ENCODE measurements at regions not wholly inside any gene's neighbourhood (a gene's known extent, or its start where the extent isn't known, plus 50 kb on each side); places are given as distances from the start of the nearest gene placed in this dataset.

DNA sequence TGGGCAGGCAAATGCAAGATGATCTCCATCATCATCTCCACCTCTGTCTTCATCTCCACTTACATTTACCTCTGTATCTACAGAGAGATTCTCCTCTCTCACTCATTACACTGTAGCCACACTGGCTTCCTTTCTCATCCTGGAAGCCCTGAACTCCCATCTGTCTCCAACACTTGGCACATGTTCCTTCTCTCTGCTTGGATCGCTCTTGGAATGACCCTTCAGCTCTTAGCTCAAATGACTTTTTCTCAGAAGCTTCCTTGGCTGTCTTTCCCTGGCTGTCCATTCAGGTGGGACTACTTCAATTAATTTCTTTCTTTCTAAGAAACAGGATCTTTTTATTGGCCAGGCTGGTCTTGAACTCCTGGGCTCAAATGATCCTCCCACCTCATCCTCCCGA is 120.0 kb upstream of the KLF4 start:
- Histone ChIP-seq H3K4me1 (ENCODE audit: control insufficient read depth, insufficient read depth, low read length) (no peaks in the 10 kb centered on the region), H3K4me3 (ENCODE audit: low read length) (no peak overlapping the region), H3K9ac (ENCODE audit: low read length) (no peak overlapping the region), H3K9me3 (ENCODE audit: control insufficient read depth, low read length) (no peaks in the 10 kb centered on the region), H3K27me3 (ENCODE audit: control insufficient read depth, insufficient read depth, low read length) (no peaks in the 10 kb centered on the region), H3K36me3 (ENCODE audit: control insufficient read depth, insufficient read depth, low read length) (no peaks in the 10 kb centered on the region)

DNA sequence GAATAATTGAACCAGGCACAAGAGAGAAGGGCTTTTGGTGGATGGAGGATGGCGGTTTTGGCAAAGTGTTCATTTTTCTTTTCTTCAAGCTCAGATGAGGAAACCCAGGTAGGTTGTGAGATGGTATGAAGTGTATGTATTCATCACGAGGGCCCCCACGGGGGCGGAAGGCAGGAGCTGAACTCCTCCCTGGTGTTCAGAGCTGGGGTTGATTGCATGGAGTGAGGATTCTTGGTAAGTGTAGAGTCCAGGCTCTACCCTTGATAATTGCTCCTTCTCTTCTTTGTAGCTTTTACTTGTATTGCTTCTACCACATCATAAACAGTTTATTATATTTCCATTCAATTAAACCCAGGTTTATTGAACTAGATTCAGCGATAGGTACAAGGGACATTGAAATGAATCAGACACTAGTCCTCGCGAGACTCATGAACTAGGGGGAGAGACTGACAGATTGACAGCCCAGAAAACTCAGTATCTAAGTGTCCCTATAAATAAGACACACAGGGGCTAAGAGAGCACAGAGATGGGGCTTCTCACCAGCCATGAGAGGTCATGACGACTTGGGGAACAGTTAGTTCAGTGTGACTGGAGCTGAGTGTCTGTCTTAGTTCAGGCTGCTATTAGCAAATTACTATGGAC is 116.7 kb upstream of the KLF4 start:
- no peak overlapping the region for H3K9ac ChIP-seq (ENCODE audit: low read length)
- no peaks in the 10 kb centered on the region for H3K27me3 ChIP-seq (ENCODE audit: control insufficient read depth, insufficient read depth, low read length)
- no peak overlapping the region for H3K4me3 ChIP-seq (ENCODE audit: low read length)
- H3K4me1 ChIP-seq (ENCODE audit: control insufficient read depth, insufficient read depth, low read length), result peaks cover 6% of the 10 kb centered on the region
- H3K36me3 ChIP-seq (ENCODE audit: control insufficient read depth, insufficient read depth, low read length), result no peaks in the 10 kb centered on the region
- no peaks in the 10 kb centered on the region for H3K9me3 ChIP-seq (ENCODE audit: control insufficient read depth, low read length)

GRCh38 chr9:107605041-107605440 is 115.5 kb upstream of the KLF4 start:
- no peak overlapping the region for H3K9ac ChIP-seq (ENCODE audit: low read length)
- peaks cover 7% of the 10 kb centered on the region for H3K4me1 ChIP-seq (ENCODE audit: control insufficient read depth, insufficient read depth, low read length)
- no peaks in the 10 kb centered on the region for H3K9me3 ChIP-seq (ENCODE audit: control insufficient read depth, low read length)
- no peaks in the 10 kb centered on the region for H3K27me3 ChIP-seq (ENCODE audit: control insufficient read depth, insufficient read depth, low read length)
- H3K36me3 ChIP-seq (ENCODE audit: control insufficient read depth, insufficient read depth, low read length), result no peaks in the 10 kb centered on the region
- H3K4me3 ChIP-seq (ENCODE audit: low read length), result no peak overlapping the region

DNA sequence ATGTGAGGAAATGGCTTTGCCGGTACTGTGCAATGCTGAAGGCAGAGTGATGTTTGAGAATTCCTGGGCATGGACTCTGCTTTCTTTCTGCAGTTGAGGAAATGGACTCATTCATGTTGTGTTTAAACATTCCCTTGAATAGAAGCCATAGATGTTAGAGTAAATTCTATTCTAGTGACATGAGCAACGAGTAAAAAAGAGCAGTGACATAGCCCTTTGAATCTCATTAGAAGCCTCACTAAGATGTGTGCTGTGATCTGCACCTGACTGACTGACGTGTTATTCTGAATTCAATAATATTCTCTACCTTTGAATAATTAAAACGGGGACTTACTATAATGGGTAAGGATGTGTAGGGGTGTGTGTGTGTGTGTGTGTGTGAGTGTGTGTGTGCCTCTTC is 113.7 kb upstream of the KLF4 start:
- H3K9me3 ChIP-seq (ENCODE audit: control insufficient read depth, low read length), result no peaks in the 10 kb centered on the region
- peaks cover 16% of the 10 kb centered on the region for H3K4me1 ChIP-seq (ENCODE audit: control insufficient read depth, insufficient read depth, low read length)
- H3K27me3 ChIP-seq (ENCODE audit: control insufficient read depth, insufficient read depth, low read length), result no peaks in the 10 kb centered on the region
- H3K9ac ChIP-seq (ENCODE audit: low read length), result no peak overlapping the region
- H3K4me3 ChIP-seq (ENCODE audit: low read length), result no peak overlapping the region
- no peaks in the 10 kb centered on the region for H3K36me3 ChIP-seq (ENCODE audit: control insufficient read depth, insufficient read depth, low read length)

- no peaks in the 10 kb centered on the region for H3K27me3 ChIP-seq (ENCODE audit: control insufficient read depth, insufficient read depth, low read length)
- no peak overlapping the region for H3K4me3 ChIP-seq (ENCODE audit: low read length)
- no peak overlapping the region for H3K9ac ChIP-seq (ENCODE audit: low read length)
- peaks cover 21% of the 10 kb centered on the region for H3K4me1 ChIP-seq (ENCODE audit: control insufficient read depth, insufficient read depth, low read length)
- H3K9me3 ChIP-seq (ENCODE audit: control insufficient read depth, low read length), result no peaks in the 10 kb centered on the region
- no peaks in the 10 kb centered on the region for H3K36me3 ChIP-seq (ENCODE audit: control insufficient read depth, insufficient read depth, low read length)
Observed at GRCh38 chr9:107600060-107600573, 110.5 kb upstream of the KLF4 start.

GRCh38 chr9:107597743-107598217 is 108.2 kb upstream of the KLF4 start:
- Histone ChIP-seq H3K4me3 (ENCODE audit: low read length) (no peak overlapping the region), H3K36me3 (ENCODE audit: control insufficient read depth, insufficient read depth, low read length) (no peaks in the 10 kb centered on the region), H3K9me3 (ENCODE audit: control insufficient read depth, low read length) (no peaks in the 10 kb centered on the region), H3K4me1 (ENCODE audit: control insufficient read depth, insufficient read depth, low read length) (peaks cover 38% of the 10 kb centered on the region), H3K9ac (ENCODE audit: low read length) (no peak overlapping the region), H3K27me3 (ENCODE audit: control insufficient read depth, insufficient read depth, low read length) (no peaks in the 10 kb centered on the region)

DNA sequence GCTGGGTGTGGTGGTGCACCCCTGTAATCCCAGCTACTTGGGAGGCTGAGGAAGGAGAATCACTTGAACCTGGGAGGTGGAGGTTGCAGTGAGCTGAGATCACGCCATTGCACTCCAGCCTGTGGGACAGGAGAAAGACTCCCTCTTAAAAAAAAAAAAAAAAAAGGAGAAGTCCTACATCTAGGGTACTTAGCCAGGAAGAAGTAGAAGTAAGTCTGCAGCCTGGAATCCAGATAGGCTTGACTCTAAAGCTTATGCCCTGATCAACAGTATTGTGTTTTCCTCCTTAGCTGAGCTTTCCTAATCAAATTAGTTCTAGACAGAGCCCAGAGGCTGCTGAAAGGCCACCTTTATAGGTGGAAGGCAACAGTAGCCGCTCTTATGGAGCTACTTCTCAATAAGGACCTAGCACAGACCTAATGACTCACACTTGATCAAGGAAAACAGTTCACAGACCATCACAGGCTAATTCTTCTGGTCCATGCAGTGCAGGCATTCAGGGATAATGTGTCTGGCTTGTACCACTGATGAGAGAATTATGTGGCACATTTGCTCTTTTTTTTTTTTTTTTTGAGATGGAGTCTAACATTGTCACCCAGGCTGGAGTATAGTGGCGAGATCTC is 105.5 kb upstream of the KLF4 start:
- Histone ChIP-seq H3K9me3 (ENCODE audit: control insufficient read depth, low read length) (no peaks in the 10 kb centered on the region), H3K27me3 (ENCODE audit: control insufficient read depth, insufficient read depth, low read length) (no peaks in the 10 kb centered on the region), H3K9ac (ENCODE audit: low read length) (no peak overlapping the region), H3K4me1 (ENCODE audit: control insufficient read depth, insufficient read depth, low read length) (peaks cover 54% of the 10 kb centered on the region), H3K36me3 (ENCODE audit: control insufficient read depth, insufficient read depth, low read length) (no peaks in the 10 kb centered on the region), H3K4me3 (ENCODE audit: low read length) (no peak overlapping the region)

- H3K4me3 ChIP-seq (ENCODE audit: low read length), result no peak overlapping the region
- H3K36me3 ChIP-seq (ENCODE audit: control insufficient read depth, insufficient read depth, low read length), result no peaks in the 10 kb centered on the region
- no peaks in the 10 kb centered on the region for H3K27me3 ChIP-seq (ENCODE audit: control insufficient read depth, insufficient read depth, low read length)
- no peak overlapping the region for H3K9ac ChIP-seq (ENCODE audit: low read length)
- H3K4me1 ChIP-seq (ENCODE audit: control insufficient read depth, insufficient read depth, low read length), result peaks cover 63% of the 10 kb centered on the region
- H3K9me3 ChIP-seq (ENCODE audit: control insufficient read depth, low read length), result no peaks in the 10 kb centered on the region
Observed at GRCh38 chr9:107593224-107593870, 103.8 kb upstream of the KLF4 start.

DNA sequence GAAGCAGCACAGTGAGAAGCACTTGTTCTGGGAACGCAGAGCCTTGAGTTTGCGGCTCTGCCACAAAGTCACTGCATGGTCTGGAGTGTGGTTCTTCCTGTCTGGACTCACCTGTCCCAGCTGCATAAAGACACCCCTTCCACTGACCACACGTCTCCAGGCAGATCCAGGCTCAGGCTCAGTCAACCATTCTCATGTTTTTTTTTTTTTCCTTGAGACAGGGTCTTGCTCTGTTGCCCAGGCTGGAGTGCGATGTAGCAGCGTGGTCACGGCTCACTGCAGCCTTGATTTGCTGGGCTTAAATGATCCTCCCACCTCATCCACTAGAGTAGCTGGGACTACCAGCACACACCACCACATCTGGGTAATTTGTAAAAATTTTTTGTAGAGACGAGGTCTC is 102.9 kb upstream of the KLF4 start:
- Histone ChIP-seq H3K36me3 (ENCODE audit: control insufficient read depth, insufficient read depth, low read length) (no peaks in the 10 kb centered on the region), H3K27me3 (ENCODE audit: control insufficient read depth, insufficient read depth, low read length) (no peaks in the 10 kb centered on the region), H3K4me3 (ENCODE audit: low read length) (no peak overlapping the region), H3K9ac (ENCODE audit: low read length) (no peak overlapping the region), H3K9me3 (ENCODE audit: control insufficient read depth, low read length) (no peaks in the 10 kb centered on the region), H3K4me1 (ENCODE audit: control insufficient read depth, insufficient read depth, low read length) (peaks cover 62% of the 10 kb centered on the region)

- Histone ChIP-seq H3K27me3 (ENCODE audit: control insufficient read depth, insufficient read depth, low read length) (no peaks in the 10 kb centered on the region), H3K9ac (ENCODE audit: low read length) (no peak overlapping the region), H3K4me3 (ENCODE audit: low read length) (no peak overlapping the region), H3K4me1 (ENCODE audit: control insufficient read depth, insufficient read depth, low read length) (peaks cover 68% of the 10 kb centered on the region), H3K9me3 (ENCODE audit: control insufficient read depth, low read length) (no peaks in the 10 kb centered on the region), H3K36me3 (ENCODE audit: control insufficient read depth, insufficient read depth, low read length) (no peaks in the 10 kb centered on the region)
Observed at GRCh38 chr9:107591781-107592180, 102.2 kb upstream of the KLF4 start.

DNA sequence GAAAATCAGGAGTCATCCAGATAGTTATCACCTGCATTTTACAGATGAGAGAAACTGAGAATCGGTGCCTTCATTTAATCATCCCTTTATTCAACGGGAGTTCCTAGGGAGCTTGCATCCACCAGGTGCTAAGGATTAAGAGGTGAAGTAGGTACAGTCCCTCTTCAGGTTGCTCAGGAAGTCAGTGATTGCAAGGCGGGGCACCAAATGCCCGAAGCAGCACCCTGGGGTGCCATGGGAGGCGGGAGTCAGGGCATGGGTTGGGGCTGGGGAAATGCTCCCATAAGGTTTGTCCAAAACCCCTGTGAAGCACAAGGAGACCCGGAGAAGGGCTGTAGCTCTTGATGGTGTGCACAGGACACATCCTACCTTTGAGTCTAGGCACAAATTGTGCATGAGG is 98.8 kb upstream of the KLF4 start:
- Histone ChIP-seq H3K9me3 (ENCODE audit: control insufficient read depth, low read length) (no peaks in the 10 kb centered on the region), H3K4me3 (ENCODE audit: low read length) (no peak overlapping the region), H3K36me3 (ENCODE audit: control insufficient read depth, insufficient read depth, low read length) (no peaks in the 10 kb centered on the region), H3K9ac (ENCODE audit: low read length) (peak overlapping the region; percentile 68), H3K27me3 (ENCODE audit: control insufficient read depth, insufficient read depth, low read length) (no peaks in the 10 kb centered on the region), H3K4me1 (ENCODE audit: control insufficient read depth, insufficient read depth, low read length) (peaks cover 80% of the 10 kb centered on the region)

- Histone ChIP-seq H3K9ac (ENCODE audit: low read length) (peak overlapping the region; percentile 68), H3K27me3 (ENCODE audit: control insufficient read depth, insufficient read depth, low read length) (no peaks in the 10 kb centered on the region), H3K36me3 (ENCODE audit: control insufficient read depth, insufficient read depth, low read length) (no peaks in the 10 kb centered on the region), H3K4me1 (ENCODE audit: control insufficient read depth, insufficient read depth, low read length) (peaks cover 71% of the 10 kb centered on the region), H3K4me3 (ENCODE audit: low read length) (no peak overlapping the region), H3K9me3 (ENCODE audit: control insufficient read depth, low read length) (no peaks in the 10 kb centered on the region)
Observed at GRCh38 chr9:107587191-107587963, 97.8 kb upstream of the KLF4 start.

Data from mucosa of stomach (tissue), 1 donor.